Esophagus muscularis mucosa (tissue), 4 donors: ENCODE measurements at regions not wholly inside any gene's neighbourhood (a gene's known extent, or its start where the extent isn't known, plus 50 kb on each side); places are given as distances from the start of the nearest gene placed in this dataset.
A peak's percentile ranks its signal among the peaks of the same experiment; 100 is the strongest.

Source experiments
- DNase-seq: peaks from one replicate; pipeline ENCODE4 v3.0.0-alpha.2; 2017; ENCODE audit errors: extremely low spot score
- H3K27ac ChIP-seq, 4 donors: fragments of 200-600 bp; sonication (generic); replicated peaks in 1 of 4; 1 replicate in 3 of 4; 2 replicates in 1 of 4; pipeline ENCODE4 v1.5.1; 2016 to 2019; ENCODE audit warnings: mild to moderate bottlenecking in 1 of 4
- H3K27me3 ChIP-seq, 4 donors: fragments of 200-600 bp; sonication (generic); one replicate each; pipeline versions ENCODE4 v1.5.1 to v1.6.0; 2016 to 2019
- H3K36me3 ChIP-seq, 4 donors: fragments of 200-600 bp; sonication (generic); one replicate each; pipeline ENCODE4 v1.5.1; 2016 to 2019
- H3K4me1 ChIP-seq, 4 donors: fragments of 200-600 bp; sonication (generic); one replicate each; pipeline ENCODE4 v1.5.1; 2016 to 2019
- H3K4me3 ChIP-seq, 4 donors: fragments of 200-600 bp; sonication (generic); 1 replicate in 2 of 4; 2 replicates in 2 of 4; pipeline ENCODE4 v1.5.1; 2016 to 2019; ENCODE audit warnings: mild to moderate bottlenecking in 4 of 4, moderate library complexity in 1 of 4
- H3K9me3 ChIP-seq, 4 donors: fragments of 200-600 bp; sonication (generic); 1 replicate in 3 of 4; 2 replicates in 1 of 4; pipeline ENCODE4 v1.5.1; 2016 to 2019
- CTCF ChIP-seq, 3 experiments: fragments of 200-600 bp in 2 of 3; fragments of 450-650 bp in 1 of 3; sonication (generic) in 2 of 3; IDR thresholded peaks; one replicate each; pipeline ENCODE4 v1.5.1; 2017 to 2019; ENCODE audit warnings: antibody characterized with exemption in 3 of 3, mild to moderate bottlenecking in 2 of 3, moderate library complexity in 1 of 3
- EP300 ChIP-seq: sonication (generic); formaldehyde crosslinking; IDR thresholded peaks from one replicate; pipeline ENCODE4 v1.6.1; 2017; ENCODE audit warnings: antibody characterized with exemption
- POLR2A ChIP-seq: fragments of 450-650 bp; IDR thresholded peaks from one replicate; pipeline ENCODE4 v1.6.1; 2017; ENCODE audit warnings: antibody characterized with exemption, moderate library complexity, mild to moderate bottlenecking, low read depth
- POLR2AphosphoS5 ChIP-seq, 2 donors: sonication (generic); formaldehyde crosslinking; IDR thresholded peaks; one replicate each; pipeline ENCODE4 v1.6.1; 2017; ENCODE audit warnings: antibody characterized with exemption in 2 of 2
- WGBS: methylation state at CpG from one replicate; pipeline ENCODE4 v1.1.5; 2018; 5-methylcytosine and 5-hydroxymethylcytosine counted together
- intact Hi-C: fragments of 100-400 bp; cut with DNase I; formaldehyde crosslinking; loops from one replicate; pipeline ENCODE4 v1.15.1; 2023

DNA sequence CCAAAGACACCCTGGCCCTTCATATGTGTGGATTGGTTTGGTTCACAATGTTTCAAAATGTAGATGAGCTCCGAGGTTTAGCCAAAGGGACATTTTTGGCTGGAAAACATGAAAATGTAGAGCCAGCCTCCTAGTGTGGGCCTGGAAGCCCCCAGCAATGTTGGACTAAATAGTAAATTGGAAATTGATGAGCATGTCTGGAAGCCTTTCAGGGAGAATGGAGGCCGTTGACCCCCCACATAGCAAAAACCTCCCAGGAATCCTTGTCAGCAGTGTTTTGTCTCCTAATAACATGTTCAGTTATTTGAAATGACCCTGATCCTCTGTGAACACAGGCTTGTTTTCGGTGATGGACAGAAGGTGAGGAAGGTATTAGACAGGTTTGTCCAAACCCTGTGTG is 65.1 kb upstream of the TBX3 start:
- 83% methylated on average over 3 of the region's 3 CpGs for WGBS
- H3K27ac ChIP-seq, result no peak overlapping the region
- H3K4me1 ChIP-seq, result peaks cover 0 to 25% (median 13%) of the 10 kb centered on the region in 4 donors
- no peaks in the 10 kb centered on the region for H3K9me3 ChIP-seq
- no peak for TF ChIP-seq EP300
- no peak for TF ChIP-seq POLR2AphosphoS5 (IDR thresholded peaks at IDR 0.05)
- no peak for TF ChIP-seq POLR2A
- no peak for TF ChIP-seq CTCF (IDR thresholded peaks at IDR 0.05)
- H3K27me3 ChIP-seq, result no peaks in the 10 kb centered on the region
- H3K36me3 ChIP-seq, result no peaks in the 10 kb centered on the region
- H3K4me3 ChIP-seq, result no peak overlapping the region
- DNase-seq, result no peak
- intact Hi-C loops, result no loop called here

DNA sequence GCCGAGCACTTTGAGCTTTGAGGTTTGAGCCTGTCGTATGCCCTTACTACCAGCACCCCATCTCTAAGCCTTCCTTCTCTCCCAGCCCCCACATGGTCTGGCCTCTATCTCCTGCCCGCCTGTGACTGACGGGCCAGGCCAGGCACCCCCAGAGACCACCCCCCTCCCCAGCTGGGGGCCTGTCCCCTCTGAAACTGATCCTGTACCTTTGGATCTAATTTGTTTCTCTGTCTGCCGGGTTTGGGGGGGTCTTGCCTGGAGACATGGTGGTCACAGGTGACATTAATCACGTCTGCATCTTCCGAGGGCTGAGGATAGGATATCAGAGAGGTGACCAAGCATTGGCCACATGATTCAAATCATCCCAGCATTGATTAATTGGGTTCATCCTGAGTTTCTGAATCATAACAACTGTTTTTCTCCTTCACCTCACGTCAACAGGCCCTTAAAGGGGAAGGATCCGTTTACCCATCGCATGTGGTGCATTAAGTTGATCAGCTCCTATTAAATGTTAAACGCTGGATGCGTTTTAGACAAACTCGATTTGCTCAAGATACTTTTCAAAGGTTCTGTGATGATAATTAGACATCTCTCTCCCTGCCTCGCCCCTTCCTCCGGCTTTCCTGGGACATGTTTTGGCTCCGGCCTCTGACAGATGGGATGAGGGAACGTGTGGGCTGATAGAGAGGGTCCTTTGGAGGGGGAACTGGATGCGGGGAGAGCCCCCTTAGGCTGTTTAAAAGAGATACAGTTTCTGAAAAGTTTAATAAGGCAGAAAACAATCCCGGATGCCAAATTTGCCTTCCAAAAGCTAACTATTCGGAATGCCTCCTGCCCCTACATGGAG is 63.3 kb upstream of the TBX3 start:
- no peak overlapping the region for H3K4me3 ChIP-seq
- H3K9me3 ChIP-seq, result no peaks in the 10 kb centered on the region
- peaks cover 0 to 25% (median 13%) of the 10 kb centered on the region in 4 donors for H3K4me1 ChIP-seq
- H3K36me3 ChIP-seq, result no peaks in the 10 kb centered on the region
- intact Hi-C loops, result no loop called here
- WGBS, result 84% methylated on average over 20 of the region's 20 CpGs
- DNase-seq, result no peak
- TF ChIP-seq POLR2A (no peak), POLR2AphosphoS5 (IDR thresholded peaks at IDR 0.05) (no peak), EP300 (no peak), CTCF (IDR thresholded peaks at IDR 0.05) (no peak)
- H3K27ac ChIP-seq, result no peak overlapping the region
- H3K27me3 ChIP-seq, result no peaks in the 10 kb centered on the region

GRCh38 chr12:114746297-114747011 is 62.5 kb upstream of the TBX3 start:
- intact Hi-C loops, result no loop called here
- 67% methylated on average over 6 of the region's 6 CpGs for WGBS
- DNase-seq, result no peak
- H3K27me3 ChIP-seq, result no peaks in the 10 kb centered on the region
- no peak overlapping the region for H3K4me3 ChIP-seq
- H3K4me1 ChIP-seq, result peaks cover 0 to 25% (median 13%) of the 10 kb centered on the region in 4 donors
- H3K27ac ChIP-seq, result no peak overlapping the region
- no peaks in the 10 kb centered on the region for H3K36me3 ChIP-seq
- TF ChIP-seq POLR2A (no peak), POLR2AphosphoS5 (IDR thresholded peaks at IDR 0.05) (no peak), CTCF (IDR thresholded peaks at IDR 0.05) (no peak), EP300 (no peak)
- H3K9me3 ChIP-seq, result no peaks in the 10 kb centered on the region

GRCh38 chr12:114744691-114745090 is 60.7 kb upstream of the TBX3 start:
- H3K4me3 ChIP-seq, result peak overlapping the region in 3 of 4 donors; percentile 8 to 24 (median 20)
- DNase-seq, result no peak
- no peaks in the 10 kb centered on the region for H3K27me3 ChIP-seq
- no peaks in the 10 kb centered on the region for H3K36me3 ChIP-seq
- H3K4me1 ChIP-seq, result peaks cover 0 to 19% (median 11%) of the 10 kb centered on the region in 4 donors
- no peaks in the 10 kb centered on the region for H3K9me3 ChIP-seq
- TF ChIP-seq POLR2AphosphoS5 (IDR thresholded peaks at IDR 0.05) (no peak), POLR2A (no peak), EP300 (no peak), CTCF (IDR thresholded peaks at IDR 0.05) (no peak)
- intact Hi-C loops, result no loop called here
- WGBS, result 38% methylated on average over 15 of the region's 15 CpGs
- H3K27ac ChIP-seq, result no peak overlapping the region
